Activated CD8-positive, alpha-beta memory T cell treated with anti-CD3 and anti-CD28 coated beads, Interleukin-2, amount 50 U/mL, for 48 hours (primary cell): ENCODE measurements at regions not wholly inside any gene's neighbourhood (a gene's known extent, or its start where the extent isn't known, plus 50 kb on each side); places are given as distances from the start of the nearest gene placed in this dataset.
"Not testable (repeated sequence)": the region's sequence is repeated elsewhere in the genome, so short reads cannot be mapped to it uniquely, and the experiment has no call there.

ENCODE experiments used
- DNase-seq: peaks from one replicate; pipeline ENCODE4 v3.0.0-alpha.2; 2020

DNA sequence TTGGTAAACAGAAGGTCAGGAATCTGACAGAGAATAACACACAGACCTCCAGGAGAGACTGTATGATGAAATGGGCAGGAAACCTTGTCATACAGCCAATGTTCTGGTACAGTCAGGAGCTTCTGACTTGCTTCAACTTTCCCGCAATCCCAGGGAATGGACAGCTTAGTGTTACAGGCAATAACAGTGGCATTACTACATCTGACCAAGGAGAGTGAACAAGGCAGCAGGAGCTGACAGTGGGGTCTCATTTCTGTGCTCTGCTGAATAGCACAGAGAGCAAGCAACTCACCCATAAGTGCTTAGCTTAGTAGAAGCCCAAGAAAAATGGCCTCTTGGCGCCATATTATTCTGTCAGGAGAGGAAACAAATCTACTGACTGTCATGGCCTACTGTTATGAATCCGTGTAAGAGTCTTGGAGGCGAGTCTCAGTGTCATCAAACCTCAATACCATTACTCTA, 186.2 kb upstream of the MTPN start:
- DNase-seq = no peak

- no peak for DNase-seq
Observed at GRCh38 chr7:136150311-136150710, 173.2 kb upstream of the MTPN start.

DNA sequence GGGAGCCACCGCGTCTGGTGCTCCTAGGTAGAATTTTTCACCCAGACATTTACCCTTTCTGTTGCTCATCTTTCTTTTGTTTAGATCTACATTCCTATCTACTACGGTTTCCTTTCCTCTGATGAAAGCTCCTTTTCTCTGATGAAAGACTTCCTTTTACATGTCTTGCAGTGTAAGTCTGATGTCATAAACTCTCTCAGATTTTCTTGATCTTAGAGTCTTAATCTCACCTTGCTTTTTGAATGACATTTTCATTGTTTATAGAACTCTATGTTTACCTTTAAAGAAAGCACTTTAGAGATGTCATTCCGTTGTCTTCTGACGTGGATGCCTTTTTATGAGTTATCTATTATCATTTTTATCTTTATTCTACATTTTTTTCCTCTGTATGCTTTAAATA, 171.8 kb upstream of the MTPN start:
- DNase-seq = no peak

GRCh38 chr7:136146925-136147324, 169.8 kb upstream of the MTPN start:
- DNase-seq = no peak

DNA sequence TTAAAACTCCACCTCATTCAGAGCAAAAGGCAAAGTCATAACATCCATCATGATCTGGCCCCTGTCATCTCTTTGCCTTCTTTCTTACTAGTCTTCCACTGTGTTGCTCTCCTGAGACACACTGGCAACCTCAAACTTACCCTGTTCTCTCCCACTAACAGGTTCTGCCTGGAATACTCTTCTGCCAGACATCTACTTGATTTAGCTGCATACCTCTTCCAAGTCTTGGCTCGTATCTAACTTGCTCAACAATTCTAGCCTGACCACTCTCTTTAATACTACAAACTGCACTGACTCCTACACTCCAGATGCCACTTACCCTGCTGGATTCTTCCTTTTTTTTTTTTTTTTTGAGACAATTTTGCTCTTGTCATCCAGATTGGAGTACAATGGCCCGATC, 167.0 kb upstream of the MTPN start:
- no peak for DNase-seq

GRCh38 chr7:136143271-136143670, 166.1 kb upstream of the MTPN start:
- no peak for DNase-seq

DNA sequence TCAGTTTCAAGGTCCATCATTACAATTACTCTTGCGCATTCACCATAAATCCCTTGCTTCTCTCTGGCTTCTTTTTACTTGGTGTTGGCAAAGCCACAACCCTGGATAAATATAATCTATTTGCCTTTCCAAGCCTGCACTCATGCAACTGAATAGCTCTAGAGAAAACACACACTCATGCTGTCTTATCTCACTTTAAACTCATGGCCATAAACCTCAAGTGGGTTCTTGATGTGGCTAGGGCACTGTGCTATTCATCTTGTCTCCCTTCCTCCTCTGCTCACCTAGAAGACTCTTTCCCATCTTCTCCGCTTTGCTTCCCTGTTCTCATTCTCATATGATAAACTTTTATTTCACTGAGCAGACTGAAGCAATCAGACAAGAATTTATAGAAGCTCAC, 165.4 kb upstream of the MTPN start:
- no peak for DNase-seq

GRCh38 chr7:136140469-136140868, 163.3 kb upstream of the MTPN start:
- DNase-seq = no peak

DNA sequence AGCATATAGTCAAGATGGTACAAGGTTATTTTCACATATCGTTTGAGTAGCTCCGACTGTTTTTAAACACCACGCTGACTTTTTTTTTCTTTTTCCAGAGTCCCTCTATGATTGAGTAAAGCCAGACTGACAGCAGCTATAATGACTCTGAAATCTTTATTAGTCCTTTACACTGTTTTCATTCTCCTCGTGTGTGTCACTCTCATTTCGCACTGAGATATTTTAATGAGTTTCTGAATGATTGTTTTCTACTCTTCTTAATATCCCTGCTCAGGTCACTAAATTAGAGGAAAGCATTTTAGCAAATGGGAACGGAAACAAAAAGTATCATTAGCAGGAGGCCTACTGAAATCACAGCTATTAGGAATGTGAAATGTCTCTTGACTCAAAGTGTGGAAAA, 162.3 kb upstream of the MTPN start:
- DNase-seq = no peak

- no peak for DNase-seq
Observed at GRCh38 chr7:136138991-136139390, 161.8 kb upstream of the MTPN start.

DNA sequence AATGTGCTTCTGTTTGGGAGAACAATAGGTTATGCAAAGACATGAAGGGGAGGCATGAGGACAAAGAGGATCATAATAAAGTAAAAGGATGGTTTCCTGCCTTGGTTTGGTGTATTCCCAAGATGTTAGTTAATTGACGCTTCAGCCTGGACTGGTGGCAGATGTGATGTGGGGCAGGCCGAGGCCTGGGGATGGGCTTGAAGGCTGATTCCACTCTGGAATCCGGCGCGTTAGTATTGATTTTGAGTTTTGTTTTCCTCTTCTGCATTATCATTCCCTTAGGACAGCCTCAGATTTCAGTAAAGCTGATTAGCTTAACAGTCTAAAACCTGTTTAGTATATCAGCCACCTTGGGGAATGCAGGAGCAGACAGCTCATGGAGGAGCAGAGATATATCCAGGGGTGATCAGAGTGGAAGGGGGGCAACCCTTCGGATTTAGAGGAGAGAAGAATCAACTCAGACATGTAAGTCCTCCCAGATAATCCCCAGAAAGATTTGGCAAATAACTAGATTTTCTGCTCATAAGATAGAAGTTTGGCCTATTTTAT, 159.8 kb upstream of the MTPN start:
- DNase-seq = no peak

GRCh38 chr7:136134503-136134902, 157.3 kb upstream of the MTPN start:
- DNase-seq = no peak

GRCh38 chr7:136133551-136133950, 156.4 kb upstream of the MTPN start:
- DNase-seq = no peak

- no peak for DNase-seq
Observed at GRCh38 chr7:136131304-136131630, 154.1 kb upstream of the MTPN start.

DNA sequence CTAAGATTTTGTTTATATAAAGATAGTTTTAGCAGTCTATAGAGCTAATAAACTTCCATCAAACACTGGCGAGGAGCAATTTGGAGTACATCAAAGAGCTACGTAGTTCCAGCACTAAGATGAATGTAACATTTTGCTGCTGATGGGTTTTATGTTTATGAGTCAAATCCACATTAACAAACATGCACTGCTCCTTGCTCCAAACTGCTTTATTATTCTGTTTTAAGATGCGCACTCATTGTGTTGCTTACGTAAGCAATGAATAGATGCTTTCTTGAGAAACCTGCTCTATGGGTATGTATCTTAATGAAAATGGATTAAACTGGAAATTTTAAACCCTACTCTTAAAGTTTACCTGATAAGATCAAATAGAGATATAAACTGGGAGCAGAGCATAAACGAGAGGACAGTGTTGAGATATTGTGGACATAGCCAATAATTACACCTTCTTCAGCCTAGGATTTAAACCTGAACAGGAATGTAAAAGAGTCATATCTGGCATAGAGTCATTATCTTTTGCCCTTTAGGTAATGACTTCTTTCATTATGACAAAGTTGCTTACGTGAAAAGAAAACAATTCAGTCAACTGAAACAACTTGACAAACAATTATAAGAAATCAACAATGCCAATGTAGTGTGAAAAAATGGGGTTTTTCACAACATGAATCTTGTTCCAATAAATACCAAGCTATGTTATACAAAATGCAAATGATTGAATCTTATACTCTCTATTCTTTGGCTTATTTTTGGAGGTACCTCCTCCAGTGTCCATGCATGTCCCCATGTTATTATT, 153.5 kb upstream of the MTPN start:
- no peak for DNase-seq

DNA sequence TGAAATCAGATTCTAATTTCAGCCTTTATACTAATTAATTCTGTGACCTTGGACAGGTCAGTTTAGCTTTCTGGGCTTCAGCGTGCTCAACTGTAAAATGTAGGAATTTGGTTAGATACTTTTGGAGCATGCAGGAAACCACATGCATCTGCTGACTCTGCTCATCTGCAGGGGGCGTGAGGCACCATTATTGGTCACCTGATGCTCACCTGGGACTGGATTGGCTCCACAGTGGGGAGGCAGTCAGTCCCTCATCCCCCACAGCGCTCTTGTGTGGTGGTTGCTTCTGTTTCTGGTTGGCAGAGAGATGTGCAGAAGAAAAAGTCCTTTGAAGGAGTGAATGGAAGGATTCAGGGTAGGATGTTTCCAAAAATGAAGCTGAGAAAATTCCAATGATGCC, 150.9 kb upstream of the MTPN start:
- DNase-seq = no peak

GRCh38 chr7:136123352-136123751, 146.2 kb upstream of the MTPN start:
- no peak for DNase-seq

GRCh38 chr7:136122026-136122425, 144.9 kb upstream of the MTPN start:
- DNase-seq = no peak

GRCh38 chr7:136117539-136117938, 140.4 kb upstream of the MTPN start:
- DNase-seq = no peak

GRCh38 chr7:136116186-136116585, 139.0 kb upstream of the MTPN start:
- DNase-seq = no peak

- peak; percentile 73 for DNase-seq
Observed at GRCh38 chr7:136114966-136115762, 138.0 kb upstream of the MTPN start.

DNA sequence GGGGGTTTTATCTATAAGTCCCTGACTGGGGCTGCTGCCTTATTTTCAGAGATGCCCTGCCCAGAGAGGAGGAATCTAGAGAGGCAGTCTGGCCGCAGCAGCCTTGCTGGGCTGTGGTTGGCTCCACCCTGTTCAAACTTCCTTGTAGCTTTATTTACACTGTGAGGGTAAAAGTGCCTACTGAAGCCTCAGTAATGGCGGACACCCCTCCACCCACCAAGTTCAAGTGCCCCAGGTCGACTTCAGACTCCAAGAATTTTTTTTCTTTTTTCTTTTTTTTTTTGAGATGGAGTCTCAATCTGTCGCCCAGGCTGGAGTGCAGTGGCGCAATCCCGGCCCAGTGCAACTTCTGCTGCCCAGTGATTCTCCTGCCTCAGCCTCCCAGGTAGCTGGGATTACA, 137.3 kb upstream of the MTPN start:
- DNase-seq = not testable (repeated sequence)

- DNase-seq = not testable (repeated sequence)
Observed at GRCh38 chr7:136109037-136109436, 131.9 kb upstream of the MTPN start.

DNA sequence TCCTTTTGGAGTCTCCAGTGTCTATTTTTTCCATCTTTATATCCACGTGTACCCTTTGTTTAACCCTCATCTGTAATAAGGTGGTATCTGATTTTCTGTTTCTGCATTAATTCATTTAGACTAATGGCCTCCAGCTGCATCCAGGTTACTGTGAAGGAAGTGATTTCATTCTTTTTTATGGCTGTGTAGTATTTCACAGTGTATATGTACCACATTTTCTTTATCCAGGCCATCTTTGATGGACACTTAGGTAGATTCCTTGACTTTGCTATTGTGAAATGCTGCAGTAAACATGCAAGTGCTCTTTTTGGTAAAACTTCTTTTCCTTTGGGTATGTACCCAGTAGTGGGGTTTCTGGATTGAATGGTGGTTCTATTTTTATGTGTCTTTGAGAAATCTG, 128.0 kb upstream of the MTPN start:
- DNase-seq = no peak
